22Rv1 (cell line): ENCODE measurements at regions not wholly inside any gene's neighbourhood (a gene's known extent, or its start where the extent isn't known, plus 50 kb on each side); places are given as distances from the start of the nearest gene placed in this dataset.

Source experiments
- CTCF ChIP-seq: fragments of 450-650 bp; IDR thresholded peaks from 2 replicates; pipeline ENCODE4 v1.5.1; 2017; ENCODE audit warnings: mild to moderate bottlenecking
- ZFX ChIP-seq: fragments of 450-650 bp; IDR thresholded peaks from 2 replicates; pipeline ENCODE4 v1.6.1; 2017; ENCODE audit warnings: antibody characterized with exemption, borderline replicate concordance

DNA sequence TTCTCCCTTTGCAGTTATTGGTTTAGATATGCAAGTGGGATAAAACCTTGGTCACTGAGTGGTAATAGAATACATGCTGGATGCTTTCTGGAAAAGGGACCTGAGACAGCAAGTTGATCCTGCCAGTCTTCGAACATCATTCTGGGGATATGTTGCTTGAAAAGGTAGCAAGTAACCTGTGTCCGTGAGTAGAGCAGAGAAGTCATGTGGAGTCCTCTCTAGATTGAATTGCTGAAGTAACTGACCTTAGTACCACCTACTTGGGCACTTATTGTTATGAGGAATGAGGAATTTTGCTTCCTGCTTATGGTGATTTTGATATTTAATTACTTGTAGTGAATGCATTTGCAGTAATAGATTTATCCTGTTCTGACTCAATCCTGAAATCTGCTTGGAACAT lies 367.3 kb upstream of the IMPG1 start:
- no peak for TF ChIP-seq CTCF
- no peak for TF ChIP-seq ZFX
